Fibroblast of skin of abdomen (primary cell): ENCODE measurements at regions not wholly inside any gene's neighbourhood (a gene's known extent, or its start where the extent isn't known, plus 50 kb on each side); places are given as distances from the start of the nearest gene placed in this dataset.

Experiments
- DNase-seq: peaks from one replicate; pipeline ENCODE4 v3.0.0-alpha.2; 2013

DNA sequence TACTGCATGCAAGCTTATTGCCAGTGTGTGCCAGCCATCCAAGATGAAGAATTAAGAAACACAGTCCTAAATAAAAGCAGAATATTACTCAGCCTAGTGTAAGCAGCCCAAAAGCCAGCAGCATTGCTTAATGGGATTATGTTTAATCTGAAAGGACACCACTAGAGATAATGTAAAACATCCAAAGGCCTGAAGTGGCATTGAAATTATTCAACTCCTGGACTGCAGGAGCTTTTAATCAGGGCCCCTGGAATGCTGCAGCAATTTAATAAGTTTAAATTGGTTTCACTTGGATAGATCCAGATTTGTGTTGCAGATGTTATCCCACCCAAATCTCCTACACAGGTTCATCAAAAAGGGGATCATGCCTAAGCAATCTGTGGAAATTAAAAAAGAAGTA is 193.0 kb downstream of the C12orf50 start:
- DNase-seq, result no peak

DNA sequence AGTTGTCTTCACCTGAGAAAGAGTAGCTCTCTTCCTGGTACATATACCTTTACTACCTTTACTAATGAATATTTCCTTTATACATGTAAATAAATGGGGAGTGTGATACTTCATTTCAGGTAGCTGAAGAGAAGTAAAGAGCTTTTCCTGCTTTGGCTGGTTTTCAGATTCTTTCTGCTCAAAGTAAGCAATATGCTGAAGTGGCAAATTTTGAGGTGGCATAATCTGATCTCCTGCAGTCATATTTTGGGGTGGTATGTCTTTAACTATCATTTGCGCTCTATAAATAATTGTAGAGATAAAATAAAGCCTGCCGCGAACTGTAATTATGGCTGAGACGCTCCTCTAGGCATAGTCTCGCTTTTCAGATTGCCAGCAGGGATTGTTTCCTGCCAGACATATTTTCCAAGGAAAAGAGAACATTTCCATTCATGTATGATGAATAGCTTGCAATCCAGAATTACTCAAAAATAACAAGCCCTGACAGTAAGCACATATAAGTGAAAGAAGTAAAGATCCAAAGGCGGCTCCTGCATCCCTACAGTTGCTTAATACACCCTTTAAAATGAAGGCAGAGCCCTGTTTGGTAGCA is 200.7 kb downstream of the C12orf50 start:
- DNase-seq, result no peak

DNA sequence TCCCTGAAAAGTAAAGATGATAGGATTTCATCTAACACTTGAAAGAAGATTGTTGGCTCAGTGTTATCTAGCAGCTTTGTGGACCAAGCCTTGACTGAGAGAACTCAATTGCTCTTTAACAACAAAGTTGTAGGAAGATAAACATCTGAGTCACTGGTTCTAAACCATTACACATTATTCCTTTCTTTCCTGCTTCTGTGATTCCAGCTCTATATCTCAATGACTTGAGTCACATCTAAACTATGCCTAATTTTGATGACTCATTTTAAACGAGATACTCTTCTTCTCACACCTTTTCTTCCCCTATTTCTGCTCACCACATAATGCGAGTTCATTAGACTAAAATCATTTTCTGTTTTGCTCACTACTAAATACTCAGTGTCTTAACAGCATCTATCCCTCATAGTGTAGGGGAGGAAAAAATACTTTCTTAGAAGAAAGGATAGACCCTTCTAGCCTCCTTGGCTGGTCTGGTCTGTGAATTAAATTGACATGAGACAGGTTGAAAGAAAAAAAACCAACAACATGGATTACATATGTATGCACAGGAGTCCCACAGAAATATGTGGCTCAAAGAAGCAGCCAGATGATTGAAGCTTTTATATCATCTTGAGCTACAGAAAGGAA is 201.4 kb downstream of the C12orf50 start:
- DNase-seq, result peak; percentile 54

DNA sequence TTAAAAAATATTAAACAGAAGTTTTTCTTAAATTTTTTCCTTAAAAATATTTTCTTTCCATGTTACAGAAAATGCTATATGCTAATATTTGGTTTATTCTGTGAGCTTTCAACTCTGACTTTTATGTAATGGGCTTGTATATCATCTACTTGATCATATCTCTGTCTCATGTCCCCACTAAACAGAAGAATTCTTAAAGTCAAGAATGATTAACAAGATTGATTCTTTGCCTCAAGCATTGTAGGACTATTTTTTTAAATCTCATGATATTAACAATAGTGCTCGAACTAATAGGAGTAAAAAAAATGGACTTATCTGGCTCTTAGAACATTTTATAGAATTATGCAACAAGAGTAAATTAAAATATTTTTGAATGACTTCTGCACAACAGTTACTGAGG is 206.3 kb downstream of the C12orf50 start:
- DNase-seq, result no peak

DNA sequence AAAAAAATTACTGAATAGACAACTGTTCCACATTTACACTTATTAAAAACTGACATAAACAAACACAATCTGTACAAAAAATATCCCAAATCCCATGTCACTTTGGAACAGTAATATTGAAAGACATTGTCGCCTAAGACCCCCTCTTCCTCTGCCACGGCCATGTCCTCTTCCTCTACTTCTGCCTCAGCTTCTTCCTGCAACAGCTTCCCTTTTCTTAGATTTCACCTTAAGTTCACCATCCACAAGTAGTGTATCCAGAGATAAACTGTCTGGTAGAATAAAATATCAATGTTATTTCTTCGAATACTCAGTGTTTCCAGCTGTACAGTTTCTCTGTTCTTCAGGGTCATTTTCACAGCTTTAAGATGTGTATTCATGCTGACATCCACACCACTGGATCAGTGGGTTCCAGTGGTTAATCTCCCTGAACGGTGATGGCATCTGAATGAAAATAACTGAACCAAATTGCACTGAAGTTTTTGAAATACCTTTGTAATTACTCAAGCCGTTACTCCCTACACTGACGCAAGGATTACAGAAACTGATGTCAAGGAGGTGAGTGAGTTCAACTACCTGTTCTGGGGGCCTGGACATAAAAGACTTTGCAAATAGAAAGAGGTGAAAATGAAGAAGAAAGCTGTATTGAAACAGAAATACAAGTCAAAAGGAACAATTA is 208.5 kb downstream of the C12orf50 start:
- DNase-seq, result peak; percentile 50

DNA sequence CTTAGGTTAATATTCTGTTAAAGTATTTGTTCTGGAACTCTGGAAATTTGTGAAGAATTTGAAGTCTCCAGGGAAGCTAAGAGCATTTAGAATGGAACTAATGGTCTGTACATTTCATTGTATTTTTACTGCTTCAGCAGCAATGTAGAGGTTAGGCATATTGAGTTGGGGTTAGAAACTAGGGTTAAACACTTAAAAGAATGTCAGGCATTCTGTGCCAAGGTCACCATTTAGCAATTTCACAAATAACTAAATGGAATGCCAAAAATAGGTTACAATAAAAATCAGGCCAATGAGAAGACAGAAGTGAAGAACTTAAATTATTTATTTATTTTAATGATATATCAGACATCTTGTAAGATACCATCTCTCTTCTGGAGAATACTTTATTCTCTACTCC is 210.8 kb downstream of the C12orf50 start:
- no peak for DNase-seq

DNA sequence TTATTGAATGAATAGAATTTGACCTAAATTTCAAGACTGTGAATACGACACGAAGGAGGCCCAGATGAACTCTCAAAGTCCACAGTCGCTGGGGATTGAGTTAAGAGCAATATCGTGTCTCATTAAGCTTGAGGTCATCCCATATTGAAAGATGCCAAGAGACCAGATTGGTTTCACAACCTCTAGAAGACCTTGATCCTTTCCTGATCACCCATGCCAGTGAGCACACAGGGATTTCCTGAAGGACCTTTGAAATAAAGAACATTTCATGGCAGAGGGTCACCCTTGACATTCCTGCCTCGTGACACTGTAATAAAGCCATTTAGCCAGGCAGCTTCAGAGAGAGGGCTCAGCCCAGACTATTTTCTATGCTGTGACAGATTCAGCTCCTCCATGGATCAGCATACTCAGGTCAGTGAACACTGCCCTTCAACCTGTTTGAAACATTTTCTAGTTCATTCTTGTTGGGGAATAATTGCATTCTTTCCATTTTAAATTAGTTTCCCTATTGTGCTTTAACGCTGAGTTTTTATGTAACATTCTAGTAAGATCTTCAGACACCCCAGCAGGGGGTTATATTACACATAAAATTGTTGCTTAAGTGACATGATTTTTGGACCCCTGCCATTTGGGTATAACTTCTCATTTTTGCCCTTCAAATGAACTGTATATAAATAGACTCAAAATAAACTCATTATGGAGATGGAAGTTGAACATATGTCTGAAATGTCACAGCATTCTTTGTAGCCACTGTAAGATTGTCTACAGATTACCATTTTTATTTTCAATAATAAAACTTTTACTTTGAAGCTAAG is 213.2 kb downstream of the C12orf50 start:
- peak; percentile 72 for DNase-seq

DNA sequence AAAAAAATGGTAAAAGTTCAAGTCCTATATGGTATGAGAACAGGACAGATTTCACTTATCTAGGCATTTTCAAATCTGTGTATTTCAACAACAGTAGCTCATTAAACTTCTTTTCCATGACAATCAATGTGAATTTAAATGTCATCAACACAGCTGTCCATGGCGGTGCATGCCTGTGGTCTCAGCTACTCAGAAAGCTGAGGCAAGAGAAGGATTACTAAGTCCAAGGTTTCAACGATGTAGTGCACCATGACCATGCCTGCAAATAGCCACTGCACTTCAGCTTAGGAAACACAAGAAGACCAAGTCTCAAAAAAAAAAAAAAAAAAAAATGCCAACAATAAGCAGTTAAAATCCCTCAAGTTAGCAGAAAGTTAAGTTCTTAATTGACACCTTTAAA is 214.6 kb downstream of the C12orf50 start:
- DNase-seq, result no peak

DNA sequence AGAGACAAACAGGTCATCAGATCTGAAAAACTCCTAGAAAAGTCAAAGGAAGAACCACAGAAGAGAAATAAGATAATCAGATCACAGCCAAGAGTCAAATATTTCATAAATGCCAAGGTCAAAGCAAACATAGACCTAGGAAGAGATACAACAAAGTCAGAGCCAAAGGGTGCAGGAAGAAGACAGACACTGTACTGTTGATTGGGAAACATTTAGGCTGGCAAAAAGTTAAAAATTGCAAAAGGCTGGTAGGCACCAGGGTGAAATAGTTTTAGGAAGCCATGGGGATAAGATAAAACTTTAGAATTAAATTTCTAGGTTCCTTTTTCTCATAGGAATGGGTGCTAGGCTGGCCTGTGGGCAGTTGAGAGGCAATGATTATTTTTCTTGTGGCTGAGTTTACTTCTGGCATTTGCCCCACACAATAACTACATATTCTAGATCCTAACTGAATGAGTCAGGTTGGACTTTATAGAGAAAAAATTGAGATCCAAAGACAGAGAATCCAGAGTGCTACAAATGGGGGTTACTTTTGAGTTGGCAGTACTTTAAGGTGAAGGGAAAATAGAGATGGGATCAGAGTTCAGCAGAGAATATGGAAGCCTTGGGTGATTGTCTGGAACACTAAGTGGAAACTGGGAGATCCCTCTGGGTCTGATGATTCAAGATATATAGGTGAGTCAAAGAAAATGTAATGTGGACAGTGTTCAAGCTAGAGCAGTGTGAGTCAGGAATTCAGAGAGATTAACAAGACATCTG is 215.5 kb downstream of the C12orf50 start:
- DNase-seq, result peak; percentile 76

DNA sequence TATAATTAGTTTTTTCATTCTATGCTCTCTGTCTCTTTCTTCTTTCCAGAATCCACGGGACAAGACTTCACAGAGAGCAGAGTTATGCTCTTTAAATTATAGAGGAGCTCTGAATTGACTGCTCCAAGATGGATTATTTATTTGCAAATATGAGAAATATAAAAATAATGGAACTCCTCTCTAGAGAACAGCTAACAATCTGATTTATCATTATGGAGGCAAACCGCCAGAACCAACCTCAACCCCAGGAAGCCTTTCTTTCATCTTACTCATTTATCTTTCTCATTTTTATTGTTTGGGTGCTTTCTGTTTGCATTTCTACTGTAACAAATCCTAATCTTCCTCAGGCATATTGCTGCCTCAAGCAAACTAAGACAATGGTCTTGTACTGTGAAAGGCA is 216.5 kb downstream of the C12orf50 start:
- DNase-seq, result peak; percentile 60

DNA sequence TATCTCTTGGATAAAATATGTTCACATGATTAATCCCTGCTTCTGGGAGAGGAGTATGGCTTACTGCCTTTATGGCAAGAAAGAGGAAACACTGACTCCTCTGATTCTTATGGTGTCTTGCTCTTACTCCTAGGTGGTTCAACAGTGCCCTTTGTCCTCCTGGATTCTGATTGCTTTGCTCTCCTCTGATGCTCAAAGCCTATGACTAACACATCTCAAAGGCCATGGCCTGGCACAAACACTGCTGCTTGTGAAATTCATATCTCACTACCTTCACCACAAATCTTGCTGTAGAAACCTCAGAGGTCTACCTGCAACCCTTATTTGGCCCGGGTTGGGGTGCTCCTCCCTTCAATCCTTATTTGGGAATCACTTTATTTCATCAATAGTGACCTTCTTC is 217.2 kb downstream of the C12orf50 start:
- DNase-seq, result no peak

DNA sequence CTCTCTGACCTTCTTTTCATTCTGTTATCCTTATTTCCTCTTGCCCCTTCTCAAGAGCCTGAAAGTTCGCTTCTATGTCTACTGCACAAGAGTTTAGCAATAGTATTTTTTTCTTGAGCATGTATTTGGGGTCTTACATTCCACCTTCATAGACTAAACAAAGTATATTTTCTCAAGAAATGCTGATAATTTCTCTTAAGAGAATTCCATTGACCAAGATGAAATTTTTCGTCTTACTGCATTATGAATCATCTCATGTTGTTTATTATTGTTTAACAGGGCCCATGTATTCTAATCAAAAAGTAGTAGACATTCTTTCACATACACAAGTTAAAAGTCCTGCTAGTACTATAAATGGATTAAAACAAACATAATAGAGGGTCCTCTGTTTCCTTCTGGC is 219.3 kb downstream of the C12orf50 start:
- no peak for DNase-seq

DNA sequence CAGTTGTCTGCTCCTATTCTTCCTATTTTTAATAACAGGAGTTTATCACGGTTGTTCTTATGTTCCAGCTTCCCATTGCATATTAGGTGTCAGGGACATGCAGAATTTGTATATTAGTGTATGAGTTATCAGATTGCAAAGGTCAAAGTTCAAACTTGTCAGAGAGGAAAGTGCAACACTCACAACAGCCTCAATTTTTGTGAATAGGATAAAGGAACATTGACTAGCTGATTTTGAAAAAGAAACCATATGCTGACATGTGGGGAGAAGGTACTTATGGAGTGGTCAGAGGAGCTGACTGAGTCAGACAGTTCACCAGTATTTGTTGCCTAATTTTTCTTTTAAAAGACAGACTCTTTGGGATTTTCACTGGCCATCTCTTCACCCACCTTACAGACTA is 222.1 kb downstream of the C12orf50 start:
- no peak for DNase-seq

DNA sequence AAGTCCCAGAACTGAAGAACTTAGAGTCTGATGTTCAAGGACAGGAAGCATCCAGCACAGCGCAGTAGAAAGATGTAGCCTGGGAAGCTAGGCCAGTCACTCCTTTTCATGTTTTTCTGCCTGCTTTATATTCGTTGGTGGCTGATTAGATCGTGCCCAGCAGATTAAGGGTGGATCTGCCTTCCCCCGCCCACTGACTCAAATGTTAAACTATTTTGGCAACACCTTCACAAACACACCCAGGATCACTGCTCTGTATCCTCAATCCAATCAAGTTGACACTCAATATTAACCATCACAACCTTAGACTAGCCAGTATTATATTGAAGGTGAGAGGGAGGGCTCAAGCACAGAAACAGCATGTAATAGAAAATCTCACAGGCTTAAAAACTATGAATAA is 222.9 kb downstream of the C12orf50 start:
- DNase-seq, result no peak

DNA sequence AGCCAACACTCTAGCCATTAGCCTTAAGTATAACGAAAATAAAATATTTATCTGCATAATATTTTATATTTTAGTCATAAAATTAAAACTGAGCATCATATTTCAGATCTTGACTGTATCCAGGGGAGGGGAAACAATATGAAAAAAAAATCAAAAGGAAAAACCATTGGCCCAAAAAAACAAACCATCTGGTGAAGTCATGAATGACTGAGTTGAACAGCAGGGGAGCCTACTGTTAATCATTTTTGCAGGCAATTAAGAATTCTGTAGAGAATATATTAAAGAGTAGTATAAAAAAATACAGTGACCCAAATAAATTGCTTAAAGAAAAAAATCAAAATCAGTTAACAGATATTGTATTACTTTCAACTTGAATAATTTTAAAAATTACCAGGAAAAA is 224.8 kb downstream of the C12orf50 start:
- no peak for DNase-seq

DNA sequence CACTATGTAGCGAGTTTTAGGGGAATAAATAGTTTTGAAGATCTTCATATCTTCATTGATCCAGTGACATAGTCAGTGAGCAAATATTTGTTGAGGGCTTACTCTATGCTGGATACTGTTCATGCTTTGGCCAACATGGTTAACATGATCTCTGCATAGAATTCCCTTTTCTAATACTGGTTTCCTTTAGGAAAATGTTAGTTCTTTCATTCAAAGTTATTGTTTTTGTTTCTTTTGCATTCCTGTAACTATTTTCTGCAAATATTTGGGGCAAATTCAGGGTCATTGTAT is 226.5 kb downstream of the C12orf50 start:
- no peak for DNase-seq

DNA sequence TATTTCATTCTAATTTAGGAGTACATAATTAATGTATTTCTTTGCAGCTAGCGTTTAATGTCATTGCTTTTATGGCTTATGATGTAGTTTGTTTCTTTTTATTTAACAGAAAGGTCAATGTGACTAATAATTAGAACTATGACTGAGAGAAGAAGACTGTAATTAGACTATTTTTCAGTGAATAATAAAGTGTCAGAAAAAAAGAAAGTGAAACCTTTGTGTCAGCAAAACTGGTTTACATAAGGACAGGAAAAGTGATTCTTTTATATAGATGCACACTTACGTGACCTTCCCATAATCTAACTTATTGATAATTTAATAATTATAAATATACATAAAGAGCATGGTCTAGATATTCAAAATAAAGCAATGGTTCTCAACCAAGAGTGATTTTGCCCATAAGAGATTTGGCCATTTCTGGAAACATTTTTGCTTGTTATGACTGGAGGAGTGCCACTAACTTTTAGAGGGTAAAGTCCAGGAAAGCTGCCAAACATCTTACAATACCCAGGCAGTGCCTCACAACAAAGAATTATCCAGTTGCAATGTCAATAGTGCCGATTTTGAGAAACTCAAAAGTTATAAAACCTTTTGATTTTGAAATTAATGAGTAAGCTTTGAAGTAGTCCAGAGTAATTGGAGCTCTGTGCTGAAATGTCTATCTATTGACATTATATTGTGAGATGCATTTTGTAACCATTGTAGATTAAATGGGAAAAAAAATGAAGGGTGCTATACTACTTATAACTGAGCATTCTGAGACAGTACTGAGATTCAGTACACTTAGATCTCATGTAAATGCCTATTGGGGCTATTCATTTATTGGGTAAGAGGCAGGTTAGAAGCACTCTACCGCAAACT is 227.1 kb downstream of the C12orf50 start:
- no peak for DNase-seq

DNA sequence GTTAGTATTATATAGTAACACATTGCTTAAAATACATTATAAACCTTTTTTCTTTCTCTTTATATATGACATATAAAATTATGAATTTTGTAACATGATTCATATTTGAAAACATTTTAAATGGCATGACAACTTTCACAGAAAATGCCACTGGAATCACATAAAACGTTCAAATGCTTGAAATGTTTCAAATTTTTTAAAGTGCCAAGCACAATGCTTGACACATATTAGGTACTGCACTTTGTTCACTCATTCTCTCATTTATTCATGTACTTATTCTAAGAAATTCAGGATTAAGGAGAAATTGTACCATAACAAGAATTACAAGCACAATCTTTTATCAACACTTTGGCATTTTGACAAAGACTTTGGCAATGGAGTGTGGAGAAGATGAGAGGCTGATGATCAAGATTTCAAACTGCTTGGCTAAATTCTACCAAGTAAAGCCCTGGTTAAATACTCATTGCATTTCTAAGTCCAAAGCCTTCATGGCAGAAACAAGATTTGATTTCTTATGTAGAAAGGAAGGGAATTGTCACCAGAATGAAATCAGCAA is 232.2 kb downstream of the C12orf50 start:
- peak; percentile 26 for DNase-seq

DNA sequence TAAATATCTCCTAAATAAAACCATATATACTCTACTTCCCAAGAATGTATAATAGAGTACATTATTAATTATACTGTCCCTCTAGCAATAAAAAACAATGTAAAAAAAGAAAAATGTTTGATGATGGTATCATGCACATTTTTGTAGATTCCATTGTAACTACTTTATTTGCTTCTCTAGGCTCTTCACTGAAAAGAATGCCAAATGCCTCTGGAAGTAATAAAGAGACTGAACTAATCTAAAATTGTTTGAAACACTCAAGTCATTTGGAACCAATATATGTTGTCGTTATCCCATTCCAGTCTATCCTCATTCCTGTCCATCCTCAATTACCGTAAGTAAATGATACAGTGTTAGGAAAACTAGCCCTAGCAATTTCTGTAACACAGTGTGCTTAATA is 233.6 kb downstream of the C12orf50 start:
- peak; percentile 48 for DNase-seq

DNA sequence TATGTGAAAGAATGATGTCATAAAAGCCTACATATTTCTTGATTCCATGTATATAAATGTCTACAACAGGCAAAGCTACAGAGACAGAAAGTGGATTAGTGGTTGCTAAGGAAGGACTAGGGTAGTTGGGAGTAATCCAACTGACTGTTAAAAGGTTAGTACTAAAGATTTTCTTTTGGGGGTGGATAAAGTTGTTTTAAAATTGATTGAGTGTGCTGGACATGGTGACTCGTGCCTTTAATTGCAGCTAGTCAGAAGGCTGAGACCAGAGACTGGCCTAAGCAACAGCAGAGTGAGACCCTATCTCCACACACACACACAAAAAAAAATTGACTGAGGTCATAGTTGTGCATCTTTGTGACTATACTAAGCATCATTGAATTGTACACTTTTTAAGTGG is 234.3 kb downstream of the C12orf50 start:
- peak; percentile 56 for DNase-seq

DNA sequence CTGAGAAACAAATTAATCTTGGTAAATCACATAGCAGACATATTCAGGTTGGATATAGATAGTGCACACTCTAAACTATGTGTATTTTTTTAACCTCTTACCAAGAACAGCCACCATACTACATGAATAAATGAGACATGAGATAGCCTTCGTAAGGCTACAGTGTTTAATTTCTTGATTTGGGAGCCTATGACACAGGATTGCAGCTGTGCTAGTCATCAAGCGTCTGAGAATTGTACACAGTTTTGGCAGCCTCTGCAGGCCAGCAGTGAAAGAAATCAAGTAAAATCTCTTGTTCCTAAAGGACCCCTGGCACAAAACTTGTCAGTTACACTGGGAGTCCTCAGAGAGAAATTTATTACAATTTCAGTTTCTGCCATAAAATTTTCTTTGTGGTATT is 236.1 kb downstream of the C12orf50 start:
- DNase-seq, result peak; percentile 60

DNA sequence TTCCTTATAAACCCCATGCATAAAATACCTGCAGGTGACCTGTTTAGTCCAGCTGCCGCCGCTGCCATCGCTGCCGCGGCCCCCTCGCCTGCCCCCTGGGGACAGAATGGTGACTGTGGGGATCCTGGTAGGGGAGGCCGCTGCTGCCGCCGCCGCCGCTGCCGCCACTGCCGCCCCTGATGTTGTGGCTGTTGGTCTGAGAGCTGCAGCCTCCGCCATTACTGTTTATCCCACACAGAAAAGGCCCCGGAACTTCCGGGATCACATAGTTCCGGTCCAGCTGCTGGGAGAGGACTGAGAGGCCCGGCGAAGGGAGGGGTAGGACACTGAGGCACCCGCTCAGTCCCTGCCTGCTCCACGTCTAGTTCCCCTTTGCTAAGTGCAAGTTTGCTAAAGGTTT is 244.9 kb downstream of the C12orf50 start:
- DNase-seq, result no peak
